ENCODE measurements at regions not wholly inside any gene's neighbourhood (a gene's known extent, or its start where the extent isn't known, plus 50 kb on each side); places are given as distances from the start of the nearest gene placed in this dataset.
"Not testable (repeated sequence)": the region's sequence is repeated elsewhere in the genome, so short reads cannot be mapped to it uniquely, and the experiment has no call there.

GRCh38 chr12:94856324-94856723 is 147.2 kb downstream of the NDUFA12 start:
- DNase-seq = no peak

- no peak for DNase-seq
Measured at GRCh38 chr12:94855853-94856252, 147.6 kb downstream of the NDUFA12 start.

GRCh38 chr12:94851396-94852028 is 152.0 kb downstream of the NDUFA12 start:
- no peak for DNase-seq

GRCh38 chr12:94849411-94849976 is 154.0 kb downstream of the NDUFA12 start:
- DNase-seq = no peak

- DNase-seq = no peak
Measured at GRCh38 chr12:94848966-94849365, 154.5 kb downstream of the NDUFA12 start.

- DNase-seq = no peak
Measured at GRCh38 chr12:94845110-94845509, 158.4 kb downstream of the NDUFA12 start.

- no peak for DNase-seq
Measured at GRCh38 chr12:94844452-94844851, 159.0 kb downstream of the NDUFA12 start.

GRCh38 chr12:94841904-94842610 is 161.4 kb downstream of the NDUFA12 start:
- DNase-seq = no peak

- DNase-seq = no peak
Measured at GRCh38 chr12:94841177-94841576, 162.3 kb downstream of the NDUFA12 start.

GRCh38 chr12:94839347-94839746 is 164.2 kb downstream of the NDUFA12 start:
- no peak for DNase-seq

GRCh38 chr12:94836952-94837670 is 166.4 kb downstream of the NDUFA12 start:
- not testable (repeated sequence) for DNase-seq

- no peak for DNase-seq
Measured at GRCh38 chr12:94834036-94834625, 169.4 kb downstream of the NDUFA12 start.

GRCh38 chr12:94832780-94833681 is 170.5 kb downstream of the NDUFA12 start:
- peak; percentile 51 to 92 for DNase-seq

- DNase-seq = no peak
Measured at GRCh38 chr12:94832105-94832504, 171.4 kb downstream of the NDUFA12 start.

GRCh38 chr12:94831081-94831751 is 172.3 kb downstream of the NDUFA12 start:
- DNase-seq = no peak

- no peak for DNase-seq
Measured at GRCh38 chr12:94829552-94829951, 173.9 kb downstream of the NDUFA12 start.

- no peak for DNase-seq
Measured at GRCh38 chr12:94819011-94819410, 168.7 kb upstream of the TMCC3 start.

- no peak for DNase-seq
Measured at GRCh38 chr12:94817695-94818075, 167.3 kb upstream of the TMCC3 start.

GRCh38 chr12:94817201-94817600 is 166.8 kb upstream of the TMCC3 start:
- DNase-seq = not testable (repeated sequence)

- DNase-seq = not testable (repeated sequence)
Measured at GRCh38 chr12:94816746-94817145, 166.4 kb upstream of the TMCC3 start.

- DNase-seq = no peak
Measured at GRCh38 chr12:94815958-94816357, 165.6 kb upstream of the TMCC3 start.

GRCh38 chr12:94815450-94815849 is 165.1 kb upstream of the TMCC3 start:
- no peak for DNase-seq
